HEK293T (cell line): ENCODE measurements at regions not wholly inside any gene's neighbourhood (a gene's known extent, or its start where the extent isn't known, plus 50 kb on each side); places are given as distances from the start of the nearest gene placed in this dataset.

Experiments
- BHLHE40 ChIP-seq: fragments of 450-650 bp; IDR thresholded peaks from 2 replicates; pipeline ENCODE4 v1.6.1; 2016; ENCODE audit warnings: mild to moderate bottlenecking, moderate library complexity, borderline replicate concordance
- CTBP1 ChIP-seq: fragments of 450-650 bp; IDR thresholded peaks from 2 replicates; pipeline ENCODE4 v1.6.1; 2016; ENCODE audit warnings: borderline replicate concordance
- FOXA1 ChIP-seq: fragments of 450-650 bp; IDR thresholded peaks from 2 replicates; pipeline ENCODE4 v1.6.1; 2016; ENCODE audit warnings: mild to moderate bottlenecking
- FOXK2 ChIP-seq: fragments of 450-650 bp; IDR thresholded peaks from 2 replicates; pipeline ENCODE4 v1.6.1; 2016; ENCODE audit warnings: mild to moderate bottlenecking
- FOXM1 ChIP-seq: fragments of 450-650 bp; IDR thresholded peaks from 2 replicates; pipeline ENCODE4 v1.6.1; 2017; ENCODE audit warnings: mild to moderate bottlenecking, borderline replicate concordance
- SP1 ChIP-seq: fragments of 450-650 bp; IDR thresholded peaks from 2 replicates; pipeline ENCODE4 v1.6.1; 2017
- SUZ12 ChIP-seq: fragments of 450-650 bp; IDR thresholded peaks from 2 replicates; pipeline ENCODE4 v1.6.1; 2016; ENCODE audit warnings: mild to moderate bottlenecking
- TARDBP ChIP-seq: fragments of 450-650 bp; IDR thresholded peaks from 2 replicates; pipeline ENCODE4 v1.6.1; 2016
- ZNF384 ChIP-seq: fragments of 450-650 bp; IDR thresholded peaks from 2 replicates; pipeline ENCODE4 v1.6.1; 2016
- TF ChIP-seq, protein P1 (sequence below): fragments of 450-650 bp; IDR thresholded peaks from 2 replicates; pipeline ENCODE4 v1.6.1; 2016

DNA sequence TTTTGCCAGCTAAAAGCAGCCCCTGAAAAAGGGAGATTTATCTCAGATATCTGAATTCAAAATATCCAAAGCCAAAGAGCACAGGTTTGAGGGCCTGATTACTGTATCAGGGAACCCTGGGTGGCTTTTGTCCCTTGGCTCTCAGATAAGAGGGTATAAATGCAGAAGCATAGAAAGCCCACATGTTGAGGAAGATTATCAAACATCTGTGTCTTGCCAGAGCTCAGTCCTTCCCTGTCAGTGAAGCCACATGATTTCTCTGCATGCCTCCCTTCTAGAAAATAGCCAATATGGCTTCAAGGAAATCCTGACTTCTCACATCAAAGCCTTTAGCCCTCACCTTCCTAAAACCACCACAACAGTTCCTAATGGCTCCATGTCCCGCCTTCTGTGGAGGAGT is 408.0 kb upstream of the DMAC1 start:
- TF ChIP-seq FOXM1 (no peak), FOXK2 (no peak), SUZ12 (no peak), ZNF384 (no peak), BHLHE40 (no peak), TARDBP (no peak), FOXA1 (no peak), SP1 (no peak), CTBP1 (no peak)
- TF ChIP-seq, protein P1, sequence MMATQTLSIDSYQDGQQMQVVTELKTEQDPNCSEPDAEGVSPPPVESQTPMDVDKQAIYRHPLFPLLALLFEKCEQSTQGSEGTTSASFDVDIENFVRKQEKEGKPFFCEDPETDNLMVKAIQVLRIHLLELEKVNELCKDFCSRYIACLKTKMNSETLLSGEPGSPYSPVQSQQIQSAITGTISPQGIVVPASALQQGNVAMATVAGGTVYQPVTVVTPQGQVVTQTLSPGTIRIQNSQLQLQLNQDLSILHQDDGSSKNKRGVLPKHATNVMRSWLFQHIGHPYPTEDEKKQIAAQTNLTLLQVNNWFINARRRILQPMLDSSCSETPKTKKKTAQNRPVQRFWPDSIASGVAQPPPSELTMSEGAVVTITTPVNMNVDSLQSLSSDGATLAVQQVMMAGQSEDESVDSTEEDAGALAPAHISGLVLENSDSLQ, result no peak
